GM12873 (cell line): ENCODE measurements at regions not wholly inside any gene's neighbourhood (a gene's known extent, or its start where the extent isn't known, plus 50 kb on each side); places are given as distances from the start of the nearest gene placed in this dataset.
A peak's percentile ranks its signal among the peaks of the same experiment; 100 is the strongest.

Experiments used
- CTCF ChIP-seq: IDR thresholded peaks from 2 replicates; pipeline ENCODE4 v1.5.1; 2012; ENCODE audit warnings: low read depth, mild to moderate bottlenecking, moderate library complexity, low read length, control low read depth; ENCODE audit not compliant: insufficient read depth; ENCODE audit errors: missing control alignments

- TF ChIP-seq CTCF = peak; percentile 79
Measured at GRCh38 chr6:141988954-141989705, 143.6 kb upstream of the GJE1 start.

GRCh38 chr6:141988327-141988726, 144.4 kb upstream of the GJE1 start:
- TF ChIP-seq CTCF = no peak

- TF ChIP-seq CTCF = no peak
Measured at GRCh38 chr6:141986457-141986856, 146.3 kb upstream of the GJE1 start.

GRCh38 chr6:141981190-141981589, 151.5 kb upstream of the GJE1 start:
- TF ChIP-seq CTCF = no peak

- TF ChIP-seq CTCF = no peak
Measured at GRCh38 chr6:141977782-141978181, 154.9 kb upstream of the GJE1 start.

GRCh38 chr6:141976994-141977393, 155.7 kb upstream of the GJE1 start:
- TF ChIP-seq CTCF = no peak

- no peak for TF ChIP-seq CTCF
Measured at GRCh38 chr6:141969201-141969600, 163.5 kb upstream of the GJE1 start.

- no peak for TF ChIP-seq CTCF
Measured at GRCh38 chr6:141968632-141969031, 164.1 kb upstream of the GJE1 start.
